GM21576 (cell line): ENCODE measurements at regions not wholly inside any gene's neighbourhood (a gene's known extent, or its start where the extent isn't known, plus 50 kb on each side); places are given as distances from the start of the nearest gene placed in this dataset.

ENCODE experiments used
- ATAC-seq: cut with Tn5 transposase; IDR thresholded peaks from one replicate; pipeline ENCODE4 v1.9.1; 2021; ENCODE audit warnings: mild to moderate bottlenecking, moderate library complexity; ENCODE audit not compliant: unreplicated experiment

GRCh38 chr3:63042833-63043232 is 167.6 kb upstream of the CADPS start:
- ATAC-seq: no peak

- no peak for ATAC-seq
Measured at GRCh38 chr3:63043631-63044030, 168.4 kb upstream of the CADPS start.

GRCh38 chr3:63046152-63046551 is 170.9 kb upstream of the CADPS start:
- ATAC-seq: no peak

GRCh38 chr3:63046580-63046979 is 171.4 kb upstream of the CADPS start:
- ATAC-seq: no peak

GRCh38 chr3:63047068-63047467 is 171.9 kb upstream of the CADPS start:
- no peak for ATAC-seq

- no peak for ATAC-seq
Measured at GRCh38 chr3:63048367-63049326, 173.4 kb upstream of the CADPS start.

- no peak for ATAC-seq
Measured at GRCh38 chr3:63050548-63051177, 175.4 kb upstream of the CADPS start.

- no peak for ATAC-seq
Measured at GRCh38 chr3:63051920-63052319, 176.7 kb upstream of the CADPS start.

- ATAC-seq: no peak
Measured at GRCh38 chr3:63056932-63057331, 181.7 kb upstream of the CADPS start.

GRCh38 chr3:63060412-63060811 is 185.2 kb upstream of the CADPS start:
- no peak for ATAC-seq

- ATAC-seq: no peak
Measured at GRCh38 chr3:63061449-63061848, 186.2 kb upstream of the CADPS start.

GRCh38 chr3:63064209-63064755 is 189.1 kb upstream of the CADPS start:
- no peak for ATAC-seq

GRCh38 chr3:63067999-63068645 is 192.9 kb upstream of the CADPS start:
- ATAC-seq: no peak

GRCh38 chr3:63069806-63070475 is 194.7 kb upstream of the CADPS start:
- no peak for ATAC-seq

GRCh38 chr3:63070476-63070810 is 195.2 kb upstream of the CADPS start:
- ATAC-seq: no peak

GRCh38 chr3:63076357-63076756 is 201.1 kb upstream of the CADPS start:
- ATAC-seq: no peak

- no peak for ATAC-seq
Measured at GRCh38 chr3:63086190-63086589, 191.9 kb upstream of the SYNPR start.

GRCh38 chr3:63089007-63089750 is 188.9 kb upstream of the SYNPR start:
- no peak for ATAC-seq

- ATAC-seq: no peak
Measured at GRCh38 chr3:63089751-63090132, 188.4 kb upstream of the SYNPR start.

GRCh38 chr3:63090656-63091055 is 187.5 kb upstream of the SYNPR start:
- ATAC-seq: no peak
